H1 (cell line): ENCODE measurements at regions not wholly inside any gene's neighbourhood (a gene's known extent, or its start where the extent isn't known, plus 50 kb on each side); places are given as distances from the start of the nearest gene placed in this dataset.

Experiments
- CTCF ChIA-PET: fragments of 300-600 bp; sonication (Branson Sonifier 250); formaldehyde crosslinking; loops from one replicate; lab custom pipeline; 2021; ENCODE audit not compliant: partially characterized antibody; lab: Charles Lee
- POLR2A ChIA-PET: fragments of 300-600 bp; sonication (Branson Sonifier 250); formaldehyde crosslinking; loops from one replicate; lab custom pipeline; 2021; ENCODE audit warnings: inconsistent platforms; ENCODE audit not compliant: partially characterized antibody; lab: Charles Lee
- DNase-seq, 2 experiments: peaks; one replicate each; pipeline versions ENCODE4 v3.0.0 to v3.0.0-alpha.2; 2010 to 2022; ENCODE audit warnings: low spot score in 2 of 2, low read depth in 1 of 2, mixed read lengths in 1 of 2
- FAIRE-seq: peaks from 2 replicates; lab custom pipeline; 2011; peaks lifted over from hg19 to GRCh38; lab: Jason Lieb, UNC
- H2AFZ ChIP-seq: 2 replicates; pipeline ENCODE4 v1.8.1; 2012; ENCODE audit warnings: low read length, inconsistent platforms
- H2AK5ac ChIP-seq: 2 replicates; pipeline ENCODE4 v1.6.1; 2013; ENCODE audit warnings: low read depth, low read length
- H2BK120ac ChIP-seq: replicated peaks from 2 replicates; pipeline ENCODE3; 2013; ENCODE audit warnings: low read depth, low read length, inconsistent platforms
- H2BK12ac ChIP-seq: 2 replicates; pipeline ENCODE4 v1.6.1; 2013; ENCODE audit warnings: low read depth, low read length
- H2BK15ac ChIP-seq: 2 replicates; pipeline ENCODE4 v1.6.1; 2013; ENCODE audit warnings: low read length
- H2BK20ac ChIP-seq: 2 replicates; pipeline ENCODE4 v1.6.1; 2013; ENCODE audit warnings: low read length
- H2BK5ac ChIP-seq: 2 replicates; pipeline ENCODE4 v1.6.1; 2013; ENCODE audit warnings: low read depth, low read length
- H3K14ac ChIP-seq: 2 replicates; pipeline ENCODE4 v1.6.1; 2013; ENCODE audit warnings: inconsistent platforms; ENCODE audit not compliant: insufficient read length
- H3K18ac ChIP-seq: 2 replicates; pipeline ENCODE4 v1.6.1; 2013; ENCODE audit warnings: low read length; ENCODE audit errors: extremely low read depth
- H3K23ac ChIP-seq: 2 replicates; pipeline ENCODE4 v1.6.1; 2013; ENCODE audit warnings: inconsistent platforms; ENCODE audit not compliant: insufficient read length
- H3K23me2 ChIP-seq: 2 replicates; pipeline ENCODE4 v1.6.1; 2013; ENCODE audit warnings: low read depth, low read length
- H3K27ac ChIP-seq: 2 replicates; pipeline ENCODE4 v1.6.1; 2011; ENCODE audit warnings: low read depth, low read length, inconsistent platforms
- H3K27me3 ChIP-seq, 4 experiments: replicated peaks in 1 of 4; 1 replicate in 1 of 4; 2 replicates in 3 of 4; pipeline versions ENCODE4 v1.6.1 to v1.8.1; 2011 to 2013; ENCODE audit warnings: low read length in 3 of 4, mild to moderate bottlenecking in 3 of 4, inconsistent platforms in 2 of 4, mixed read lengths in 2 of 4, moderate library complexity in 1 of 4; ENCODE audit not compliant: control insufficient read depth in 3 of 4, insufficient read depth in 3 of 4; ENCODE audit errors: extremely low read depth in 1 of 4
- H3K36me3 ChIP-seq, 4 experiments: 2 replicates each; pipeline versions ENCODE4 v1.6.1 to v1.8.1; 2011 to 2013; ENCODE audit warnings: mild to moderate bottlenecking in 4 of 4, low read length in 3 of 4, moderate library complexity in 2 of 4, control low read depth in 1 of 4, inconsistent platforms in 1 of 4; ENCODE audit not compliant: insufficient read depth in 4 of 4, control insufficient read depth in 2 of 4
- H3K4ac ChIP-seq: replicated peaks from 2 replicates; pipeline ENCODE3; 2013; ENCODE audit warnings: low read length, low read depth, mixed read lengths, inconsistent platforms; ENCODE audit not compliant: insufficient read length
- H3K4me1 ChIP-seq, 4 experiments: replicated peaks in 1 of 4; 1 replicate in 1 of 4; 2 replicates in 3 of 4; pipeline versions ENCODE4 v1.6.1 to v1.8.1; 2011 to 2013; ENCODE audit warnings: low read length in 3 of 4, inconsistent platforms in 2 of 4, mixed read lengths in 1 of 4; ENCODE audit not compliant: insufficient read depth in 4 of 4, control insufficient read depth in 3 of 4
- H3K4me2 ChIP-seq, 2 experiments: 2 replicates each; pipeline versions ENCODE4 v1.6.1 to v1.8.1; 2011 to 2013; ENCODE audit warnings: low read depth in 2 of 2, low read length in 2 of 2, control low read depth in 1 of 2, inconsistent platforms in 1 of 2, mild to moderate bottlenecking in 1 of 2; ENCODE audit not compliant: insufficient read depth in 1 of 2
- H3K4me3 ChIP-seq, 4 experiments: fragments of 200-600, 300-600 bp in 1 of 4; sonication (generic), shearing (Covaris generic), sonication (Bioruptor Twin) in 1 of 4; 2 replicates each; pipeline versions ENCODE4 v1.5.1 to v1.8.1; 2011 to 2016; ENCODE audit warnings: low read length in 4 of 4, low read depth in 3 of 4, control low read depth in 2 of 4, inconsistent platforms in 2 of 4, mild to moderate bottlenecking in 2 of 4, mixed read lengths in 1 of 4, moderate library complexity in 1 of 4; ENCODE audit not compliant: insufficient read depth in 2 of 4; ENCODE audit errors: extremely low read depth in 1 of 4
- H3K56ac ChIP-seq: replicated peaks from 2 replicates; pipeline ENCODE3; 2013; ENCODE audit warnings: low read depth, mild to moderate bottlenecking, mixed read lengths, low read length, inconsistent platforms; ENCODE audit not compliant: insufficient read length
- H3K79me1 ChIP-seq: 2 replicates; pipeline ENCODE4 v1.6.1; 2013; ENCODE audit warnings: low read depth, low read length, control low read depth
- H3K79me2 ChIP-seq, 2 experiments: 2 replicates each; pipeline versions ENCODE4 v1.6.1 to v1.8.1; 2012 to 2013; ENCODE audit warnings: low read length in 2 of 2, mild to moderate bottlenecking in 2 of 2, inconsistent platforms in 1 of 2; ENCODE audit not compliant: insufficient read depth in 2 of 2, control insufficient read depth in 1 of 2
- H3K9ac ChIP-seq, 4 experiments: replicated peaks in 1 of 4; 1 replicate in 1 of 4; 2 replicates in 3 of 4; pipeline versions ENCODE4 v1.6.1 to v1.8.1; 2011 to 2013; ENCODE audit warnings: low read depth in 3 of 4, low read length in 3 of 4, control low read depth in 2 of 4, mild to moderate bottlenecking in 2 of 4, moderate library complexity in 2 of 4, inconsistent platforms in 1 of 4; ENCODE audit errors: extremely low read depth in 1 of 4
- H3K9me3 ChIP-seq, 2 experiments: 2 replicates each; pipeline versions ENCODE4 v1.6.1 to v1.8.1; 2012 to 2013; ENCODE audit warnings: mild to moderate bottlenecking in 2 of 2, moderate library complexity in 2 of 2, control low read depth in 1 of 2, inconsistent platforms in 1 of 2, low read depth in 1 of 2, low read length in 1 of 2, mixed read lengths in 1 of 2; ENCODE audit not compliant: insufficient read depth in 2 of 2
- H4K20me1 ChIP-seq, 2 experiments: replicated peaks in 1 of 2; 2 replicates each; pipeline versions ENCODE3 to v1.8.1; 2011 to 2013; ENCODE audit warnings: inconsistent platforms in 2 of 2, low read length in 2 of 2, mild to moderate bottlenecking in 1 of 2; ENCODE audit not compliant: insufficient read depth in 2 of 2, control insufficient read depth in 1 of 2
- H4K5ac ChIP-seq: 2 replicates; pipeline ENCODE4 v1.6.1; 2013; ENCODE audit warnings: low read length, low read depth, mixed read lengths, inconsistent platforms; ENCODE audit not compliant: insufficient read length
- H4K8ac ChIP-seq: 2 replicates; pipeline ENCODE4 v1.8.0; 2013; ENCODE audit warnings: mild to moderate bottlenecking, moderate library complexity, low read length, inconsistent platforms; ENCODE audit not compliant: insufficient read depth; ENCODE audit errors: extremely low read depth
- H4K91ac ChIP-seq: replicated peaks from 2 replicates; pipeline ENCODE3; 2013; ENCODE audit warnings: low read length, mixed read lengths, inconsistent platforms; ENCODE audit not compliant: insufficient read length
- EGR1 ChIP-seq: IDR thresholded peaks from 2 replicates; pipeline ENCODE4 v1.6.1; 2011; ENCODE audit warnings: low read depth, low read length, borderline replicate concordance
- EZH2 ChIP-seq: fragments of 200-600 bp; sonication (generic); IDR thresholded peaks from 2 replicates; pipeline ENCODE4 v1.7.1; 2012; ENCODE audit warnings: low read depth, mild to moderate bottlenecking, moderate library complexity, low read length, inconsistent platforms; ENCODE audit not compliant: severe bottlenecking
- HDAC6 ChIP-seq: IDR thresholded peaks from one replicate; pipeline ENCODE4 v1.7.1; 2012; ENCODE audit warnings: low read depth, mild to moderate bottlenecking, inconsistent platforms, low read length, moderate library complexity
- POLR2AphosphoS5 ChIP-seq: IDR thresholded peaks from 2 replicates; pipeline ENCODE4 v1.6.1; 2011; ENCODE audit warnings: low read depth, low read length
- POU5F1 ChIP-seq: IDR thresholded peaks from 2 replicates; pipeline ENCODE4 v1.6.1; 2011; ENCODE audit warnings: low read depth, mild to moderate bottlenecking, low read length, moderate library complexity
- RAD21 ChIP-seq, 2 experiments: IDR thresholded peaks in 1 of 2; conservative IDR thresholded peaks in 1 of 2; 2 replicates each; pipeline ENCODE4 v1.6.1; 2011; ENCODE audit warnings: low read depth in 2 of 2, low read length in 2 of 2, improper control_type of control experiment in 1 of 2, inconsistent platforms in 1 of 2, mild to moderate bottlenecking in 1 of 2, moderate library complexity in 1 of 2
- TCF12 ChIP-seq: IDR thresholded peaks from 2 replicates; pipeline ENCODE4 v1.6.1; 2011; ENCODE audit warnings: low read depth, mild to moderate bottlenecking, low read length
- USF2 ChIP-seq: IDR thresholded peaks from 2 replicates; pipeline ENCODE4 v1.6.1; 2011; ENCODE audit warnings: low read length, improper control_type of control experiment
- whole genome bisulfite sequencing, 2 experiments: shearing (Covaris generic) in 1 of 2; methylation state at CpG; one replicate each; pipeline versions ENCODE4 v1.1.6 to v1.1.7; 2013 to 2015; ENCODE audit warnings: low lambda C conversion rate in 2 of 2, mixed read lengths in 2 of 2, inconsistent platforms in 1 of 2, low coverage in 1 of 2, missing lambda C conversion rate in 1 of 2; ENCODE audit not compliant: insufficient replicate concordance in 2 of 2, insufficient coverage in 1 of 2, insufficient read length in 1 of 2; ENCODE audit errors: extremely low coverage in 1 of 2, missing lambda C conversion rate in 1 of 2; 5-methylcytosine and 5-hydroxymethylcytosine counted together

- Histone ChIP-seq H3K56ac (no peak overlapping the region), H3K4ac (no peak overlapping the region), H2AK5ac (no peak overlapping the region), H3K23me2 (no peaks in the 10 kb centered on the region), H2BK12ac (no peak overlapping the region), H4K5ac (no peak overlapping the region), H3K18ac (no peak overlapping the region), H3K4me1 (no peaks in the 10 kb centered on the region), H2AFZ (no peak overlapping the region), H3K79me2 (no peaks in the 10 kb centered on the region), H2BK15ac (no peak overlapping the region), H3K79me1 (no peaks in the 10 kb centered on the region), H3K27ac (no peak overlapping the region), H3K9me3 (no peaks in the 10 kb centered on the region), H3K14ac (no peak overlapping the region), H4K8ac (no peak overlapping the region), H3K23ac (no peak overlapping the region), H4K20me1 (no peaks in the 10 kb centered on the region), H2BK20ac (no peak overlapping the region), H2BK5ac (no peak overlapping the region), H3K4me2 (no peak overlapping the region), H3K9ac (no peak overlapping the region), H3K36me3 (no peaks in the 10 kb centered on the region), H2BK120ac (no peak overlapping the region), H3K27me3 (no peaks in the 10 kb centered on the region), H3K4me3 (no peak overlapping the region), H4K91ac (no peak overlapping the region)
- POLR2A ChIA-PET, result no interaction called here
- no peak for DNase-seq
- 85% methylated on average over 3 of the region's 3 CpGs; no CpG with 5 or more reads in 1 of the 2 experiments for WGBS, 2 experiments
- CTCF ChIA-PET, result interaction anchor here (1.3 kb wide), 1 partner anchor 12 kb away, joined by 5 read pairs; no protein-coding TSS in a partner anchor
- FAIRE-seq, result no peak
- no peak for TF ChIP-seq POLR2AphosphoS5
- TF ChIP-seq POU5F1, result no peak
- no peak for TF ChIP-seq EGR1
- no peak for TF ChIP-seq RAD21 (IDR thresholded peaks at IDR 0.05 in 1 of 2, conservative IDR thresholded peaks at IDR 0.05 in 1 of 2; ENCODE audit: low read depth in 2 of 2, low read length in 2 of 2)
- TF ChIP-seq EZH2, result no peak
- no peak for TF ChIP-seq HDAC6
- no peak for TF ChIP-seq TCF12
- no peak for TF ChIP-seq USF2
These were observed 168.0 kb upstream of the PACRGL start for GRCh38 chr4:20532116-20532790.
